ENCODE measurements at regions not wholly inside any gene's neighbourhood (a gene's known extent, or its start where the extent isn't known, plus 50 kb on each side); places are given as distances from the start of the nearest gene placed in this dataset.

GRCh38 chr10:105697290-105697780, 1056.2 kb downstream of the SORCS3 start:
- Histone ChIP-seq H3K9me3 (ENCODE audit: insufficient read depth, low read length) (no peaks in the 10 kb centered on the region), H3K4me2 (ENCODE audit: low read depth, low read length, poor library complexity, severe bottlenecking) (no peak overlapping the region), H3K9me2 (replicated peaks; ENCODE audit: insufficient read depth, low read length) (no peaks in the 10 kb centered on the region), H3K79me2 (ENCODE audit: insufficient read depth, low read length) (no peaks in the 10 kb centered on the region), H3F3A (ENCODE audit: insufficient read depth) (no peaks in the 10 kb centered on the region), H3K27me3 (ENCODE audit: low read length) (no peaks in the 10 kb centered on the region), H3K4me3 (ENCODE audit: insufficient read depth, low read length, poor library complexity, severe bottlenecking) (no peak overlapping the region), H2AFZ (ENCODE audit: low read depth, low read length, severe bottlenecking) (no peak overlapping the region), H3K36me3 (ENCODE audit: low read length) (no peaks in the 10 kb centered on the region), H3K27ac (ENCODE audit: low read depth, low read length) (no peak overlapping the region), H3K9ac (ENCODE audit: low read length) (no peak overlapping the region), H4K20me1 (ENCODE audit: low read depth, low read length) (no peaks in the 10 kb centered on the region)
- no peak for TF ChIP-seq CTCF (IDR thresholded peaks at IDR 0.05; ENCODE audit: insufficient read depth, low read length, poor library complexity, severe bottlenecking)
- no peak for TF ChIP-seq EZH2phosphoT487 (conservative IDR thresholded peaks at IDR 0.05; ENCODE audit: low read length)

GRCh38 chr10:105691811-105692210, 1050.7 kb downstream of the SORCS3 start:
- H3K9ac ChIP-seq (ENCODE audit: low read length): no peak overlapping the region
- H3K9me2 ChIP-seq (replicated peaks; ENCODE audit: insufficient read depth, low read length): no peaks in the 10 kb centered on the region
- TF ChIP-seq CTCF (IDR thresholded peaks at IDR 0.05; ENCODE audit: insufficient read depth, low read length, poor library complexity, severe bottlenecking): no peak
- no peak for TF ChIP-seq EZH2phosphoT487 (conservative IDR thresholded peaks at IDR 0.05; ENCODE audit: low read length)
- no peaks in the 10 kb centered on the region for H3K36me3 ChIP-seq (ENCODE audit: low read length)
- no peak overlapping the region for H3K4me2 ChIP-seq (ENCODE audit: low read depth, low read length, poor library complexity, severe bottlenecking)
- no peaks in the 10 kb centered on the region for H3K9me3 ChIP-seq (ENCODE audit: insufficient read depth, low read length)
- H3K27ac ChIP-seq (ENCODE audit: low read depth, low read length): no peak overlapping the region
- no peak overlapping the region for H2AFZ ChIP-seq (ENCODE audit: low read depth, low read length, severe bottlenecking)
- no peak overlapping the region for H3K4me3 ChIP-seq (ENCODE audit: insufficient read depth, low read length, poor library complexity, severe bottlenecking)
- no peaks in the 10 kb centered on the region for H3K79me2 ChIP-seq (ENCODE audit: insufficient read depth, low read length)
- H3K27me3 ChIP-seq (ENCODE audit: low read length): no peaks in the 10 kb centered on the region
- H4K20me1 ChIP-seq (ENCODE audit: low read depth, low read length): no peaks in the 10 kb centered on the region
- H3F3A ChIP-seq (ENCODE audit: insufficient read depth): no peaks in the 10 kb centered on the region

- no peak overlapping the region for H3K27ac ChIP-seq (ENCODE audit: low read depth, low read length)
- no peaks in the 10 kb centered on the region for H3K79me2 ChIP-seq (ENCODE audit: insufficient read depth, low read length)
- H3K4me2 ChIP-seq (ENCODE audit: low read depth, low read length, poor library complexity, severe bottlenecking): no peak overlapping the region
- H3K4me3 ChIP-seq (ENCODE audit: insufficient read depth, low read length, poor library complexity, severe bottlenecking): no peak overlapping the region
- no peak overlapping the region for H2AFZ ChIP-seq (ENCODE audit: low read depth, low read length, severe bottlenecking)
- H3K36me3 ChIP-seq (ENCODE audit: low read length): no peaks in the 10 kb centered on the region
- no peak overlapping the region for H3K9ac ChIP-seq (ENCODE audit: low read length)
- H3K9me2 ChIP-seq (replicated peaks; ENCODE audit: insufficient read depth, low read length): no peaks in the 10 kb centered on the region
- no peaks in the 10 kb centered on the region for H3K27me3 ChIP-seq (ENCODE audit: low read length)
- TF ChIP-seq EZH2phosphoT487 (conservative IDR thresholded peaks at IDR 0.05; ENCODE audit: low read length) (no peak), CTCF (IDR thresholded peaks at IDR 0.05; ENCODE audit: insufficient read depth, low read length, poor library complexity, severe bottlenecking) (no peak)
- no peaks in the 10 kb centered on the region for H3F3A ChIP-seq (ENCODE audit: insufficient read depth)
- H4K20me1 ChIP-seq (ENCODE audit: low read depth, low read length): no peaks in the 10 kb centered on the region
- no peaks in the 10 kb centered on the region for H3K9me3 ChIP-seq (ENCODE audit: insufficient read depth, low read length)
Measured at GRCh38 chr10:105682911-105683310, 1041.8 kb downstream of the SORCS3 start.
